ENCODE measurements at regions not wholly inside any gene's neighbourhood (a gene's known extent, or its start where the extent isn't known, plus 50 kb on each side); places are given as distances from the start of the nearest gene placed in this dataset.
"Not testable (repeated sequence)": the region's sequence is repeated elsewhere in the genome, so short reads cannot be mapped to it uniquely, and the experiment has no call there.

DNA sequence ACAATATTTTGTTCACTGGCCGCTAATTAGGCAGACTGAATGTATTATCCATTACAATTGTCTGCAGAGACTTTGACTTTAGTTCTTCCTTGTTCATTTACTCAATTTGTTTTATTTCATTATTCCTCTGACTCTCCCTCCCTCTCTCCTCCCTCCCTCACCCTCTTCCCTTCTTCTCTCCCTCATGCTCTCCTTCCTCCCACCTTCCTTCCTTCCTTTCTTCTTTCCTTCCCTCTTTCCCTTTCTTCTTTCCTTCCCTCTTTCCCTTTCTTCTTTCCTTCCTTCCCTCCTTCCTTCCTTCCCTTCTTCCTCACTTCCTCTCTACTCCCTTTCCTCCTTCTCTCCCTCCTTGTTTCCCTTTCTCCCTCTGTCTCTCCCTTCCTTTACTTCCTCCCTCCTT lies 1591.0 kb upstream of the SLC10A2 start:
- no peak for DNase-seq (ENCODE audit: low read depth, low spot score)

DNA sequence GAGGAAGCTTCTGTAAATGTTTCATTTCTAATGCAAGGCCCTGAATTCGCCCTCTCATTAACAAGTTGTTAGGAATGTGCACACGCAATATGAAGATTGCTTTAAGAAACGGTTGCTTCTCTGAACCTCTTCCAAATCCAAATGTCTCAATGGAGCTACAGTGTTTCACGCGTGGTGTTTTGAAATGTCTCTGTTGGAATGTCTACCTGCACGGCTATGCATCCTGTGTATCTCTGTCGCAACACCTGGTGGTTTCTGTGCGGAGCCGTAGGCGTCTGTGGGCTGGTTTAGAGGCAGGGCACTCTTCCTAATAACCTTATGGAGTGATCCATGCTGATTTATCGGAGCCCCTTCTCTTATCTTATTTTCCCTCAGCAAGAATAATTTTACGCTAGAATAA lies 1584.2 kb upstream of the SLC10A2 start:
- DNase-seq (ENCODE audit: low read depth, low spot score), result no peak

DNA sequence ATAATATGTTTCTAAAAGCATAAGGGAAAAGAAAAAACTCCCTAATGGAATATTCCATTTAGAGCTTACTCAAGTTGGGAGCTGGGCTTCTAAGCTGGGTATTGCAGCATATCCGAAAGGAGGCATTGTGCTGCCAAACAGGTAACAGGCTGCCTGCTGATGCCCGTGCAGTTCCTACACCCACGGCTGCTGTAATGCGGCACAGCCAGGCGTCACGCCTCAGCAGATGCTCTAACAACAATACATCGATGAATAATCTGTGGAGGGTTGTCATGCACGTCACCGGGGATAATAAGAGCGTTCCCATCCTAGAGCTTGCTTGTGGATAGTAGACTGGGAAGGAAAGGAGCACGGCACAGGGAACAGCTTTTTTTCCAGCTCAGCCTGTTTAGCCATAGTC lies 1582.1 kb upstream of the SLC10A2 start:
- no peak for DNase-seq (ENCODE audit: low read depth, low spot score)

DNA sequence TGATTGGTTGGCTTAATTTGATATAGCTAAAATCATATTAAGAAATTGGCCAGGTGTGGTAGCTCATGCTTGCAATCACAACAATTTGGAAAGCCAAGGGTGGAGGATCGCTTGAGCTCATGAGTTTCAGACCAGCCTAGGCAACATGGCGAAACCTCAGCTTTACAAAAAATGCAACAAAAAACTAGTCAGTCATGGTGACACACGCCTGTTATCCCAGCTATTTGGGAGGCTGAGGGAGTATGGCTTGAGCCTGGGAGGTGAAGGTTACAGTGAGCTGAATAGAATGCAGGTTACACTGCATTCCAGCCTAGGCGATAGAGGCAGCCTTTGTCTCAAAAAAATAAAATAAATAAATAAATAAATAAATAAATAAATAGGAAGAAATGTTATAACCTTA lies 1579.6 kb upstream of the SLC10A2 start:
- no peak for DNase-seq (ENCODE audit: low read depth, low spot score)

DNA sequence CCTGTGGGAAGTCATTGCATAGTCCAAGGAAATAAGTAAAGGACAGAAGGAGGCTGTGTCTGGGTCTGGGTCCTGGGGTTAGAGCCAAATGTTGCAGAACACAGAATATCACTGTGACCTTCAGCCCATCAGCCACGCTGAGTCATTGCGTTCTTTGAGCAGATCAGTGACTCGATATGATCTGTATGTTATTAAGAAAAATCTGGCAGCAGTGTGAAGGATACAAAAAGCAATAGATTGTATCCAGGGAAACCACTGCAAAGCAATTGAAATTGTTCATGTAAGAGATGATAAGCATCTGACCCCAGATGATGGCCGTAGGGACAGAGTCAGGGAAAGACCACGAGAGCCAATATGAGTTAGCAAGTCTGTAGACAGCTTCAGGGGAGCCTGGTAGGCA lies 1575.1 kb upstream of the SLC10A2 start:
- no peak for DNase-seq (ENCODE audit: low read depth, low spot score)

DNA sequence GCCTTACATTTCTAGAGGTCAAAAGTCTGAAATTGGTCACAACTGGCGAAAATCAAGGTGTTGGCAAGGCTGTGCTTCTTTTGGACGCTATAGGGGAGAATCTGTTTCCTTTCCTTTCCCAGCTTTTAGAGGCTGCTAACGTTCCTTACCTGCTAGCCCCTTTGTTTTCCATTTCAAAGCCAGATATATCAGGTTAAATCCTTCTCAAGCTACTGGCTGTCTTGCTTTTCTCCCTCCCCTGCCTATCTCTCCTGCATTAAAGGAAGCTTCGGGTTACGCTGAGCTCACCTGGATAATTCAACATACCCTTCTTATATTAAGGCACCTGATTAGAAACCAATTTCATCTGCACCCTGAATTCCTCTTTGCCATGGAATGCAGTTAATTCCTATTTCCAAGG lies 1569.7 kb upstream of the SLC10A2 start:
- DNase-seq (ENCODE audit: low read depth, low spot score), result no peak

DNA sequence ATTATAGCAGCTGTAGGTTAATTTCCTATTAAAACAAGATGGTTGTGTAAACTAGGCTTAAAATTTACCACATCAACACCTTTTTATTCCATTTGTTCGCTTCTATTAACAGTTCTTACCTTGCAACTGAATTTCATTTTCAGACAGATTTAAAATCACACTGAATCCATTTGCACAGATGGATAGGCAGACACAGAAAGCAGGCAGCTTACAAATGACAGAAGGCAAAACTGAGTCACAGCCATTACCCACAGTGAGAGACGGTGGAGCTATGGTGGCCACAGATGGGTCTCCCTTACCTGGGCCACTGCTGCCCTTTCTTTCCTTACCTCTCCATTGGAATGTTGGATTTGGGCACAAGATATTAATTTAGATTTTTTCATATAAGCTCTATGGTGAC lies 1567.8 kb upstream of the SLC10A2 start:
- no peak for DNase-seq (ENCODE audit: low read depth, low spot score)

DNA sequence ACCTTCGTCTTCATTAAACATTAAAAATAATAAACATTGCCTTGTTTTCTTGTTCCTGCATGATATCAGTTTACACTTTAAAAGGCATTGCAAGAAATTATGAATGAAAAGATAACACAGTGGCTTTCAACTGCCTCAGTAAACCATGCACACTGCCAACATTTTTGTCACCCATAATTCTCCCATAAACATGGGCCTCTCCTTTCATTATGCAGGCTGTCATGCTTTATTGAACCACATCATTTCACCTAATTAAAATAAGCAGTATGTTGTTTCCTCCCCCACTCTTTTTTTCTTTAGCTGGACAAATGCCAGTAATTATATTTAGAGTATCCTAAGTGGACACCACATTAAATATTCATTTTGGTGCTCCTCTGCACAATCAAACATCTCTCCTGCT lies 1566.5 kb upstream of the SLC10A2 start:
- DNase-seq (ENCODE audit: low read depth, low spot score), result no peak

DNA sequence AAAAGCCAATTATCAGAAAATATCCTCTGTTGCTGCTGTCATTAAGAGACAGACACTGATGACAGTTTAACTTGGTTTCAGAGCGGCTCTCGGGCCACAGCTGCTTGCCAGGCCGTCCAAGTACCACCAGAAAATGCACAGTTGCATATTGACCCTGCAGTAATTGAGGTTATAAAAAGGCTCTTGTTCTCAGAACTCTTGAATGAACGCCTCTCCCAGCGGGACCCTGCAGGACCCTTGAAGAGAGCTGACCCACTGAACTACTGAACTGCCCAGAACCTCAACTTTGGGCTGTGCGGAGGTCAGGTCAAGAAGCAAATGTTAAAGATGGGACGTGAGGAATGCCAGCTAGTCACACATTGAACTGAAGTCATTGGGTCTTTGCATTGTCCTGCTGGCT lies 1559.0 kb upstream of the SLC10A2 start:
- no peak for DNase-seq (ENCODE audit: low read depth, low spot score)

DNA sequence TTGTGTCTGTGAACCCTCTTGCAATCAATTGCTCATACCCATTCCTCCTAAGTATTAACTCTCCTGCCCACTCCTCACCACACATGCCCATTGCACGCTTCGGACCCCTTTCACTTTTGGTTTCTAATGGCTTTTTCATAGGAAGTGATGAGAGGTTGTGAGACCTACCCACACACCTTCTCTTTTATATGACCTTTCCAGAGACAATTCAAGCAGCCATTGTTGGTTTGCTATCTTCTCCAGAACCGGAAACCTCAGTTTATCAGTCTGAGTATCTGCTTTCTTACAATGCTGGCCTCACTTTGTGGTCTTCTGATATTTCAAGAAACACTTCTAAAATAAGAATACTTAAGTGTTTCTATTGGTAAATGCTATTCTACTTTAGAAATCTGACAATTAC lies 1550.8 kb upstream of the SLC10A2 start:
- DNase-seq (ENCODE audit: low read depth, low spot score), result no peak

DNA sequence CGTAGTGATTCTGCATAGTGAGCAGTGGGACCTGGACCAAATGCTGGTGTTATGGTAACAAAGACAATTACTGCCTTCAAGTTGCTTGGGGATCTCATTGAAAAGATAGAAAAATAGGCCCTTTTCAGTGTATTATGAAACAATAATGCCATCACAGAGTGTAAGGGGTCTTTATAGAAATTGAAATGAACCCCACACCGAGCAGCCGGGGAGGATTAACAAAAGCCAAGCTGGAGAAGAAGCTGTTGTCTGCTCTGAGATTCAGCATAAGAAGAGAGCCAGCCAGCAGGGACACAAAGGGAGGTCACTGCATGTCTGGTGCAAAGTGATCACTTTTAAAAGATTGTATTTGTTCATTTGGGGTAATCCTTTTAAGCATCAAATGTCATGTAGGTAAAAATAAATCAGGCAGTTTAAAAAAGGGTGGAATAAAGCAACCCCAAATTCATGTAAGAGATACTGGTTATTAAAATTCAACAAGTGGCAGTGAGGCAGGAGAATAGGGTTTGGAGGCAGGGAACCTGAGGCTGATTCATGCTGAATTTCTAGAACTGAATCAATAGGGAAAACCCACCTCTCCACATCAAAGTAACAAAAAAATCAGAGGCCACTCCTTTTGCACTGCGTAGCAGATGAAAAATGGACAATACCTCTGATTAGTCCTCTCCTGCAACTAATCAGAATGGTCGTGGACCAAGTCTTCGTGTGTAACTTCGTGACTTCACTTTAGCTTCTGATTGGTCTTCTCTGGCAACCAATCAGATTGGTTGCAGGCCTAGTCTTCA lies 1548.3 kb upstream of the SLC10A2 start:
- DNase-seq (ENCODE audit: low read depth, low spot score), result no peak

DNA sequence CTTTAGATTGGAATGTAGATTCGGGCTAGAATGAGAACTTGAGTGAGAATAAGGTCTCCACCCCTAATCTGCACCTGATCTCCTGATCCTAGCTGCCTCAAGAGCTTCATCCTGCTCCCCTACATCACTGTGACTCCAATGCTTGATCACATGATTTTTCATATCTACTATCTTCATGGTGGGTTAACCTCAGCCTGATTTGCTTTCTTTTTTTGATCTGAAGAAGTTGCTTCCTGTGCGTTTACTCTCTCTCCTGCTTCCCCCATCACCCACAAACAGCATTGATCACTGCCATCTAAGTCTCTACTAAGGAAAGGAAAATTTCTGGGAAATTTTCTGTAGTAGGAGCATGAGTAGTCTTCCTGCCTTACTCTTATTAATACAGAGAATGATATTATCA lies 1542.1 kb upstream of the SLC10A2 start:
- DNase-seq (ENCODE audit: low read depth, low spot score), result no peak

DNA sequence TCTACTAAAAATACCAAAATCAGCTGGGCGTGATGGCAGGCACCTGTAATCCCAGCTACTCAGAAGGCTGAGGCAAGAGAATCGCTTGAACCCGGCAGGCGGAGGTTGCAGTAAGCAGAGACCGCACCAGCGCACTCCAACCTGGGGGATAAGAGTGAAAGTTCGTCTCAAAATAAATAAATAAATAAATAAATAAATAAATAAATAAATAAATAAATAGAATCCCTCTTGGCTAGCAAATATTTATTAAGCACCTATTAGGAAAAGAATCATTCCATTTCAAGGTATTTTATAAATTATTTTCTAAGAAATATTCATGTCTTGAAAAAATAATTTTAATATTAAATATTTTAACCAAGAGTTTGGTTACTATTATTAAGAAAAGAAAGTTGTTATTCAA lies 1539.2 kb upstream of the SLC10A2 start:
- DNase-seq (ENCODE audit: low read depth, low spot score), result not testable (repeated sequence)

DNA sequence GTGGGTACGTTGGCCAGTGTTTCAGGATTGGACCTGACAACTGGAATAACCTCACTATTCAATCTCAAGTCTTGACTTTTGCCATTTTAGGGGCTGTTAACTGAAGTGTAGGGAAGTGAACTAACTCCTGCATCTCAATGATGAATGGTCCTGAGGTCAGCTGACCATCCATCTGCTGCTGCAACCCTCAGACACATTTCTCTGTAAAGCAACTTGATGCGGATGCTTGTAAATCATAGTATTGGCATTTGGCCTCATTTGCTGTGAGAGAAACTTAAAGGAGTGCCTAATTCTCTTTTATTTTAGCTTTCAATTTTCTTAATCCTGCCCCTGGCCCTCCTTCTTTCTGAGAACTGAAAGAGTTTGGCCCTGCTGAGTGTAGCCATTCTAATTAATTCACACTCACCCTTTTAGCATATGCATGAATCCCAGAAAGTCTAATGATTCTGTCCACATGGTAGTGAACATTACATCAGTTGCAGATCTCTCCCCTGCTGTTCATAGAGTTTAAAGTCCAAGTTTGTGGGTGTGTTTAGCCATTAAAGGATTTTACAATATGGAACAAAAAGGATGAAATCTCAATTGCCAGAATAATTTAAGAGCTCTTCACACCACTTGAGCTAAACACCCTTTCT lies 1531.4 kb upstream of the SLC10A2 start:
- no peak for DNase-seq (ENCODE audit: low read depth, low spot score)

DNA sequence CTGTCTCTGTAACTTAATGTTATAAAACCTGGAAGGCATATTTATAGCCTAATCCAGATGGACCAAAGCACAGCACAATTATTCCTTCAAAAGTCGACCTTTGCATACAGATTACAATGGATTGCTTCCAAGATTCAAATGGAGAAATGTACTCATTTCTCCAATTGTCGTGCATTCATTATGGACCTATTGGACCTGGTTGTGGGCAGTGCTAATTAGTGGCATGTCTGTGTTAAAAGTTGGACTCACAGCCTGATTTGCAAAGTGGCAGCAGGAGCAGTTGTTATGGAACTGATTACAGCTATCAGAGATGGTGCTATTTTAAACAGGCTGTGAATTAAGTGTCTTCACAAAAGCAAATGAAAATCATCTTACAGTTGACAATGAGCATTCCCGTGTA lies 1529.3 kb upstream of the SLC10A2 start:
- no peak for DNase-seq (ENCODE audit: low read depth, low spot score)

DNA sequence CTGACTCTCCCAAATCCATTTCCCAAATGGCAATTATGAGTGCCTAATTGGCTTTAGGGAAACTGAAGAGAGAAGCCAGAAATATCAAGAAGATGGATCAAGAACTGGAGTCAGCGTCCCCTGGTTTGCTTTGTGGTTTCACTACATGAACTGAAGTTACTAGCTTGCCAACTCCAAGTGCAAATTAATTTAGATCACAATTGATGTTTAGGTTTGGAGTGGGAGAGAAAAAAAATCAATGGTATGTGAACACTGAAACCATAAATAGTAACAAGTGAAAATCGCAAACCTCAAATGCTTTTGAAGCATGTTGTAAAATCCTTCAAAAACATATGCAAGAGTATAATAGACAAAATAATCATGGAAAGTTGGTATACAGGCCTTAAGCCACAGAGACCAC lies 1528.6 kb upstream of the SLC10A2 start:
- no peak for DNase-seq (ENCODE audit: low read depth, low spot score)

DNA sequence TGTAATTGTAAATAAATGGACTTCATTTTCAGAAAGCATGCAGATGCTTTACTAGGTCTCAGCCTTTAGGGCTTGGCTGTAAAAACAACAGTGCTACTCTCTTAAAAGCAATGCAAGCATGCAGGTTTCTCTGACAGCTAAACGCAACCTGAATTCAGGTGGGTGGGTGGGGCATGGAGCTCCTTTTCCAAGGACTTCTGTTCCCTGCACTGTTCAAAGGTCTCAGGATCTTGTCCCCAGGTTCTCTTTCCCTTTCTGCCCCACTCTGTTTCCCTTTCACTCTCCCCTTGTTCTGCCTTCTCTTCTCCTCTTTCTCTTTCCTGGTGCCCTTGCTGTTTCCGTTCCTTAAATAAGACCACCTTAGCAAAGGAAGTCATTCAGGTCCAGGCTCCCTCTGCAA lies 1527.5 kb upstream of the SLC10A2 start:
- DNase-seq (ENCODE audit: low read depth, low spot score), result no peak

DNA sequence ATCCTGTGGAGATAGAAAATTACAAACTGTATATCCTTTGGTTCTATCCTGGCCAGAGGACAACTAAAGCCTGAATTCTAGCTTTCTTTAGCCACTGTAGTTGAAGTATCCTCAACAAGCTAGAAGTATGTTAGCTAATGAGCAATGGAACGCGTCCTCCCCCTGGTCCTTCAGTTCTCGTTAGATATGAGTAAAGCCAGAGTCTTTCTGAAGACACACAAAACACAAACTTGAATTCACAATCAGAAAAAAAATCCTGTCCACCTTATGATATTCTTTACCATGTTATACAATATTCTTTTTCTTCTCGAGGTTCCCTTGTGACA lies 1527.0 kb upstream of the SLC10A2 start:
- DNase-seq (ENCODE audit: low read depth, low spot score), result no peak

DNA sequence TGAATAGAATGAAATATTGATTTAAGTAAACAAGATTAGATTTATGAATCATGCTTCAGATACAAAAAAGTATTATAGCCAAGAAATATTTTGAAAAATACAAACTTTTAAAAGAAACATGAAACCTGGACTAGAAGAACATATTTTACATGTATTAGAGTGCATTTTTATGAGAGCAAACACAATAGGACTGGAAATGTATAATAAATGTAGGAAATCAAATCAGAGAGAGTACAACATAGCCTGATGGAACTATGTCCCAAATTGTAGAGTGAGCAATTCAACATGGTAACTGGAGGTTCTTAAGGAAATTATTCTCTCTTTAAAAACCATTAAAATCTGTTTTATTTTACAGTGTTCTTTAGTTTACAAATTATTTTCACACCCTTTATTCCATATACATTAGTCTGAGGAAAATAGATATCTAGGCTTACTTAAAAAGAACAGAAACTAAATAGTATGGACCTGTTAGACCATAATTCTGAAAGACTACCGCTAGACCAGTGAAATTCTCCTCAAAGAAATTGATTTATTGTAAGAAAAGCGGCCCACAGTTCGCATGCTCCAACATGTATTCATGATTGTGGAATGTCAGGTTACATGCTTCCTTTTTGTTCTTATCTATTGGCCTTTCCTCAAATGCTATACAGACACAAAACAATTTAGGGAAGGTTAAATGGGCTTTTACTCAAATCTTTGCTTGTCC lies 1526.5 kb upstream of the SLC10A2 start:
- DNase-seq (ENCODE audit: low read depth, low spot score), result no peak

DNA sequence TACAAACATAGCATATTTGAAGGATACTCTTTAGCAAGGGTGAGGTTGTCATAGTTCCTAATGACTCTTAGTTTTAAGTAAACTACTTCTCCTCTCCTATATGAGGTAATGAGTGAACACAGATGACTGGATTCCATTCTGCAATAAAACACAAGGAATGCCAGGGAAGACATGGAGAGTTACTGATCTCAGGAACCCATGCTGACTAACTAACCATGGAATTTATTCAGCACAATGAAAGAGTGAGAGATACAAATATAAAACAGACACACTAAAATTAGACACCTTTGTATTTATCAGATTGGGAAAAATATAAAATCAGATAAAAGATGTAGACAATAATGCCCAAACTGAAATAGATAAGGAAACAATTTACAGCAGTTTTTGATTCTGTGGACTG lies 1525.9 kb upstream of the SLC10A2 start:
- DNase-seq (ENCODE audit: low read depth, low spot score), result no peak

DNA sequence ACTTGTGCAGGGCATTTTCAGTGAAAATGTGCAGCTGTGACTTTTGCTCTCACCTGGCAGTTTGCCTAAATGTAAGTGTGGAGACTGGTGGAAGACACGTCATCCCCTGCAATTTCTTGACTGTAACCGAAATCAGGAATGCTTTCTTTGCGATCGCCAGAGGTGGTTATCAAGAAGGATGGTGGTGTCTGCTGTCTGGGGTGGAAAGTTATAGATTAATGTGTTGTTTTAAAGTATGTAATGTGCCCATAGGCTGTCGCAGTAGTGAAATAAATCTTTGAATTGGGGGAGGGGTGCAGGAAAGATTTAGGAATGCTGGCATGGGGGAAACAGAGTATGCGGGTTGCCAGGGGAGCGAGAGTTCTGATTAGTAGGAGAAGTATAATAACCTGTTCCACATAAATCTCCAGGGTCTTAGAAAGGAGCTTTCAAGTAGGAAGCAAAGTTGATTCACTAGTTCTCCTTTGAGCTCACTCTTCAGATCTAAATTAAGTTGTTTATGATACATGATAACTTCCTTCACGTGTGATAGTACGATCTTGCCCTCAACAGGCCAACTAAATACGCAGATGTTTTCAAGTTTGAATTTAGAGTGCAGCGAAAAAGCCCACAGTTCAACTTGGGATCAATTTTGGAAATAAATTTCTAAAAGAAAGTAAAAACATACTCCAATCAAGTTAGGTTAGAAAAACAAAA lies 1520.0 kb upstream of the SLC10A2 start:
- no peak for DNase-seq (ENCODE audit: low read depth, low spot score)

DNA sequence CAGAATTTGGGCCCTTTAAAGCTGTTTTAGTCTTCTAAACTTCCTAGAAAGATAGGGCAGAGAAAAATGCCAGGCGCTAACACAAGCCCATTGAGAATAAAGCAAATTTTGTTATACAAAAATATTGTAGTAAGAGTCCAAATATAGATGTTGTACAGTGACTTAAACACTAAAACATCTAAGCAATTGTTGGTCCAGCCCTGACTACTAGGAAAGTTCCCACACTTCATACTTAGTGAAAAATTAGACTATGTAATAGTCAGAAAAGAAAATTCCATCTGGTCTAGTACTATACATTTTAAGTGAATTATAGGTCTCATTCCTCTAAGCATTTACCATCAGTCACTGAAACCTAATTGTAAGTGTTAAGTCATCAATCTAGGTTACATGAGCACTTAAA lies 1518.3 kb upstream of the SLC10A2 start:
- no peak for DNase-seq (ENCODE audit: low read depth, low spot score)

DNA sequence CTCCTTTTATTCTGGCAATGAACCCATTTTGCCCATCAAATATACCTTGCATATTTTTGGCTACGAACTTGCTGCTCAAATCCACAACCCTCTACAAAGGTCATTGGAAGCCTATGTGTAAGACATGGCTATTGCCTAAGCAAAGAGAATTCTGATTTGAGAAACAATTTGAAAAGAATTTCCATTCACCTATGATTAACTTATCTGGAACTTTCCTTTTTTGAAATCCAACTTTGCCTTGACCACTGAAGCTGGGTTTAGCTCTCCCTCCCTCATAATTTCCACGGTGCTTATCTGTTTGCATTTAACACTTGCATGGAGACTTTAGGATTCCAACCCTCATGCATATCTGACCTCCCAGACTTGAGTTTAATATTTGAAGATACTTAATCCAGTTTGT lies 1514.7 kb upstream of the SLC10A2 start:
- no peak for DNase-seq (ENCODE audit: low read depth, low spot score)

Measured in ELF-1 (cell line).